Upper lobe of left lung (tissue), 6 donors: ENCODE measurements at regions not wholly inside any gene's neighbourhood (a gene's known extent, or its start where the extent isn't known, plus 50 kb on each side); places are given as distances from the start of the nearest gene placed in this dataset.

Experiments used
- ATAC-seq, 2 donors: fragments of 200-7000 bp; cut with Tn5 transposase; one replicate each; pipeline ENCODE4 v1.9.1; 2022; ENCODE audit warnings: mild to moderate bottlenecking in 2 of 2, moderate library complexity in 2 of 2; ENCODE audit not compliant: low FRiP score in 2 of 2
- DNase-seq, 2 donors: peaks; one replicate each; pipeline ENCODE4 v3.0.0-alpha.2; 2019 to 2020
- H3K27ac ChIP-seq, 4 donors: fragments of 200-600 bp; sonication (generic); one replicate each; pipeline ENCODE4 v1.5.1; 2016 to 2019
- H3K27me3 ChIP-seq, 4 donors: fragments of 200-600 bp; sonication (generic); one replicate each; pipeline ENCODE4 v1.5.1; 2017 to 2019
- H3K36me3 ChIP-seq, 4 donors: fragments of 200-600 bp; sonication (generic); one replicate each; pipeline ENCODE4 v1.5.1; 2016 to 2019
- H3K4me1 ChIP-seq, 4 donors: fragments of 200-600 bp; sonication (generic); one replicate each; pipeline ENCODE4 v1.5.1; 2018 to 2019
- H3K4me3 ChIP-seq, 4 donors: fragments of 200-600 bp; sonication (generic); one replicate each; pipeline ENCODE4 v1.5.1; 2017 to 2019; ENCODE audit warnings: mild to moderate bottlenecking in 2 of 4, moderate library complexity in 1 of 4
- H3K9me3 ChIP-seq, 4 donors: fragments of 200-600 bp; sonication (generic); one replicate each; pipeline ENCODE4 v1.5.1; 2018 to 2019
- CTCF ChIP-seq, 6 experiments: fragments of 450-650 bp in 4 of 6; fragments of 200-600 bp in 2 of 6; sonication (generic) in 2 of 6; IDR thresholded peaks; one replicate each; pipeline ENCODE4 v1.5.1; 2016 to 2019; ENCODE audit warnings: antibody characterized with exemption in 6 of 6
- EP300 ChIP-seq, 4 donors: sonication (generic); formaldehyde crosslinking; IDR thresholded peaks; one replicate each; pipeline ENCODE4 v1.5.1; 2017; ENCODE audit warnings: antibody characterized with exemption in 4 of 4, control low read depth in 2 of 4
- POLR2A ChIP-seq, 4 donors: fragments of 450-650 bp; IDR thresholded peaks; one replicate each; pipeline ENCODE4 v1.5.1; 2016 to 2017; ENCODE audit warnings: antibody characterized with exemption in 4 of 4, mild to moderate bottlenecking in 2 of 4
- POLR2AphosphoS5 ChIP-seq, 2 donors: sonication (generic); formaldehyde crosslinking; IDR thresholded peaks; one replicate each; pipeline ENCODE4 v1.5.1; 2017; ENCODE audit warnings: antibody characterized with exemption in 2 of 2
- WGBS, 2 donors: methylation state at CpG; one replicate each; pipeline ENCODE4 v1.1.5; 2017 to 2018; 5-methylcytosine and 5-hydroxymethylcytosine counted together
- donor health status: DM: no; HTN: no; CAD: no; lungs with moderate emphysema.
- donor health status: DM: no; HTN: yes; CAD: no; lungs with severe emphysema.

GRCh38 chr1:14031461-14031860, 331.5 kb downstream of the PRDM2 start:
- Histone ChIP-seq H3K27ac (no peak overlapping the region), H3K4me3 (no peak overlapping the region), H3K9me3 (no peaks in the 10 kb centered on the region), H3K4me1 (no peaks in the 10 kb centered on the region), H3K27me3 (no peaks in the 10 kb centered on the region), H3K36me3 (no peaks in the 10 kb centered on the region)
- no peak for ATAC-seq
- TF ChIP-seq CTCF (IDR thresholded peaks at IDR 0.05) (no peak), POLR2A (IDR thresholded peaks at IDR 0.05) (no peak), POLR2AphosphoS5 (IDR thresholded peaks at IDR 0.05) (no peak), EP300 (IDR thresholded peaks at IDR 0.05) (no peak)
- DNase-seq = no peak
- WGBS, 2 donors = 37 to 48% methylated on average over 3 of the region's 3 CpGs

DNA sequence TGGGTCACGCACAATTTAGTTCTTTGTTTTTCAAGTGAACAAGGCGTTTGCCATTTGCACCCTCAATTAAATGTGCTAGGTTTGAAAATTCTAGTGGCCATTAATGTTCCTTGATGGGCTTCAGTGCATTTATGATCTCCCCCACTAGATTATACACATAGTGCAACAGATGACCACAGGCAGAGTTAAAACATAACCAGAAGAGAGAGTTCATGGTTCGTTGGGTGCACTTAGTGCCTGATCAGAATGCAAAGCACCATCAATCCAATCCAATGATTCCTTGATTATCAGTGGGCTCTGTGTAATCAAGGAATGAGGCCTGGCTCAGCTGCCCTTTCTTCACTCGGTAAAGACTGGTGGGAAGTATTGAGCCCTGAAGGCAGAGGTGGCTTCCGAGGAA, 334.5 kb downstream of the PRDM2 start:
- no peak for ATAC-seq
- H3K36me3 ChIP-seq = no peaks in the 10 kb centered on the region
- no peak for DNase-seq
- H3K9me3 ChIP-seq = no peaks in the 10 kb centered on the region
- no peak overlapping the region for H3K27ac ChIP-seq
- no peaks in the 10 kb centered on the region for H3K4me1 ChIP-seq
- WGBS, 2 donors = 75 to 81% methylated on average over 5 of the region's 5 CpGs
- H3K27me3 ChIP-seq = no peaks in the 10 kb centered on the region
- no peak for TF ChIP-seq POLR2AphosphoS5 (IDR thresholded peaks at IDR 0.05)
- TF ChIP-seq EP300 (IDR thresholded peaks at IDR 0.05) = no peak
- no peak for TF ChIP-seq CTCF (IDR thresholded peaks at IDR 0.05)
- no peak for TF ChIP-seq POLR2A (IDR thresholded peaks at IDR 0.05)
- no peak overlapping the region for H3K4me3 ChIP-seq

GRCh38 chr1:14037101-14037847, 337.3 kb downstream of the PRDM2 start:
- Histone ChIP-seq H3K27me3 (no peaks in the 10 kb centered on the region), H3K27ac (no peak overlapping the region), H3K4me3 (no peak overlapping the region), H3K4me1 (no peaks in the 10 kb centered on the region), H3K36me3 (no peaks in the 10 kb centered on the region), H3K9me3 (peaks cover 0 to 12% (median 10%) of the 10 kb centered on the region in 4 donors)
- ATAC-seq (no peak), DNase-seq (no peak)
- WGBS, 2 donors = 60 to 78% methylated on average over 6 of the region's 6 CpGs
- TF ChIP-seq POLR2A (IDR thresholded peaks at IDR 0.05) (no peak), POLR2AphosphoS5 (IDR thresholded peaks at IDR 0.05) (no peak), CTCF (IDR thresholded peaks at IDR 0.05) (no peak), EP300 (IDR thresholded peaks at IDR 0.05) (no peak)

DNA sequence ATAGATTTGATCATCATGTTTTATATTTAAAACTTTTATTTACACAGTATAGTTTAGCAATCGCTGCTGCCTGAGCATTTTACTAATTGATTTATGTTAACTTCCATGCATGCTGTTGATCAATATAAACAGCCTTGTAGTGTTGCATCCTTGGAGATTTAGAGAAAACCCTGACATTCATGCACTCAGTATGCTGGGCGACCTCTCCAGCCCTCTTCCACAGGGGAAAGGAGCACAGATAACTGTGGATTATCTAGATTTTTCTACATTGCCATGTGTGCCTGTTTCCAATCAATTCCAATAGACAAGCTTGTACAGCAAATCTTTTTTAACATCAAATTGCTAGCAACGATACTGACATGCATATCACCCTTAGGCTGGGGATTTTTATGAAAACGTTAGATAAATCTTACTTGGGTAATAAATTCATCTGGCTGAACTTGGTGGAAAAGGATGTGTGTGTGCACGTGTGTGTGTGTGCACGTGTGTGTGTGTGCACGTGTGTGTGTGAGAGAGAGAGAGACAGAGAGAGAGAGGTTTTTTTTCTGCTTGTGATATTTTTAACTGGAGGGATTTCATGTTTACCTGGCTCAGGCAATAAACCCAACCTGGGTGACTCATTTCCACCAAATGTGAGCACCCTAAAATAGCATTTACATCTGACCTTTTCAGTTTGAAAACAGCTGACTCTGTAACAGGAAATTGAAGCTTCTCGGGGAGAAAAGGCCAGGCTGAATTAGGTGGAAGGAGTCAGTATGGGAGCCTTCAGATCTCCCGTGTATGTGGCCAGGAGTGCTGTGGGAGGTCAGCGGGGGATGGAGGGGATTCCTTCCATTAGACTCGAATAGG, 339.8 kb downstream of the PRDM2 start:
- Histone ChIP-seq H3K4me1 (no peaks in the 10 kb centered on the region), H3K4me3 (no peak overlapping the region), H3K9me3 (peaks cover 0 to 13% (median 11%) of the 10 kb centered on the region in 4 donors), H3K27me3 (no peaks in the 10 kb centered on the region), H3K27ac (no peak overlapping the region), H3K36me3 (no peaks in the 10 kb centered on the region)
- no peak for TF ChIP-seq POLR2A (IDR thresholded peaks at IDR 0.05)
- no peak for TF ChIP-seq CTCF (IDR thresholded peaks at IDR 0.05)
- TF ChIP-seq EP300 (IDR thresholded peaks at IDR 0.05) = no peak
- TF ChIP-seq POLR2AphosphoS5 (IDR thresholded peaks at IDR 0.05) = no peak
- DNase-seq (no peak), ATAC-seq (no peak)
- WGBS, 2 donors = 59 to 66% methylated on average over 11 of the region's 11 CpGs
